Sigmoid colon (tissue), 3 donors: ENCODE measurements at regions not wholly inside any gene's neighbourhood (a gene's known extent, or its start where the extent isn't known, plus 50 kb on each side); places are given as distances from the start of the nearest gene placed in this dataset.

Experiments used
- POLR2A ChIP-seq, 2 donors: fragments of 450-650 bp; IDR thresholded peaks; one replicate each; pipeline ENCODE4 v1.6.1; 2016; ENCODE audit warnings: antibody characterized with exemption in 2 of 2, mild to moderate bottlenecking in 2 of 2, moderate library complexity in 2 of 2
- TF ChIP-seq, protein P1 (sequence below), 4 experiments: fragments of 450-650 bp in 3 of 4; fragments of 200-600 bp in 1 of 4; IDR thresholded peaks; one replicate each; pipeline ENCODE4 v1.5.1; 2016 to 2019; ENCODE audit warnings: antibody characterized with exemption in 4 of 4, mild to moderate bottlenecking in 3 of 4, moderate library complexity in 2 of 4

DNA sequence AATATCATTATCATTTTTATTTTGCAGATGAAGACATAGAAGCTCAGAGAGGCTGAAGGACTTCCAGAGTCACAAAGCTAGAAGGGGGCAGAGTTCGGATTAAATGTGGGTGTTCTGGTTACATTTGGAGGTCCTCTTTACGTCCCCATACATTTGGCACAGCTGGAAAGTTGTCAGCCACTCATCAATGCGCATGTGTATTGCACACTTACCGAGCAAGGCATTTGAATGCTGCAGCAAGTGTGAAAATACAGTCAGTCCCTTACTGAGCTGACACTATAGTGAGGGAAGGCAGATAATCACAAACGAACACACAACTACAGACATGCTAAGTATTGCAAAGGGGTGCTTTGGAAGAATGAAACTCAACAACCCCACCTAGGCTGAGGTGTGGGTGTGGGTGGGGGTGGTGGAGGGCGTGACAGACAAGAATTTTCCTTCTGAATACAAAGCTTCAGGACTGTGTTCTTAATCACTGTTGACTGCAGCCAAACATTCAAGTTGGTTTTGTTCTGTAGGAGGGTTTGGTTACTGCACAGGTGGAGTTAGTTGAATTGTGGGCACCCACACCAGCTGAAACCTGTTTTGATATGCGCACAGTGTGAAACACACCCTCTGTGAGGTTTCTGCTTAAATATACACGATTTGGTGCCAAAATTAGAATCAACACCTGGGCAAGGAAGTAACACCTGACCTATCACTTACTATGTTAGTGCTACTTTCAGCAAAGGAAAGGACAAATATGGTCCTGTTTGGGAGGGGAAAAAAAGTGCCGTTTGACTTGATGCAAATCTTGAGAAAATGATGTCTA is 72.4 kb downstream of the COQ2 start:
- TF ChIP-seq, protein P1, sequence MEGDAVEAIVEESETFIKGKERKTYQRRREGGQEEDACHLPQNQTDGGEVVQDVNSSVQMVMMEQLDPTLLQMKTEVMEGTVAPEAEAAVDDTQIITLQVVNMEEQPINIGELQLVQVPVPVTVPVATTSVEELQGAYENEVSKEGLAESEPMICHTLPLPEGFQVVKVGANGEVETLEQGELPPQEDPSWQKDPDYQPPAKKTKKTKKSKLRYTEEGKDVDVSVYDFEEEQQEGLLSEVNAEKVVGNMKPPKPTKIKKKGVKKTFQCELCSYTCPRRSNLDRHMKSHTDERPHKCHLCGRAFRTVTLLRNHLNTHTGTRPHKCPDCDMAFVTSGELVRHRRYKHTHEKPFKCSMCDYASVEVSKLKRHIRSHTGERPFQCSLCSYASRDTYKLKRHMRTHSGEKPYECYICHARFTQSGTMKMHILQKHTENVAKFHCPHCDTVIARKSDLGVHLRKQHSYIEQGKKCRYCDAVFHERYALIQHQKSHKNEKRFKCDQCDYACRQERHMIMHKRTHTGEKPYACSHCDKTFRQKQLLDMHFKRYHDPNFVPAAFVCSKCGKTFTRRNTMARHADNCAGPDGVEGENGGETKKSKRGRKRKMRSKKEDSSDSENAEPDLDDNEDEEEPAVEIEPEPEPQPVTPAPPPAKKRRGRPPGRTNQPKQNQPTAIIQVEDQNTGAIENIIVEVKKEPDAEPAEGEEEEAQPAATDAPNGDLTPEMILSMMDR (IDR thresholded peaks at IDR 0.05): no peak
- TF ChIP-seq POLR2A (IDR thresholded peaks at IDR 0.05): no peak
